Retinal pigment epithelial cell (primary cell): ENCODE measurements at regions not wholly inside any gene's neighbourhood (a gene's known extent, or its start where the extent isn't known, plus 50 kb on each side); places are given as distances from the start of the nearest gene placed in this dataset.

ENCODE experiments used
- DNase-seq: peaks from one replicate; pipeline ENCODE4 v3.0.0-alpha.2; 2010; ENCODE audit warnings: low read depth
- H3K4me3 ChIP-seq: 2 replicates; pipeline ENCODE4 v1.5.1; 2011; ENCODE audit warnings: mild to moderate bottlenecking, low read length, control low read depth, moderate library complexity
- CTCF ChIP-seq: conservative IDR thresholded peaks from 2 replicates; pipeline ENCODE4 v1.5.1; 2011; ENCODE audit warnings: low read depth, low read length, control low read depth, inconsistent platforms

- DNase-seq, result no peak
- H3K4me3 ChIP-seq, result no peak overlapping the region
- TF ChIP-seq CTCF, result no peak
Measured at GRCh38 chr7:125568799-125569198, 639.2 kb upstream of the POT1 start.

DNA sequence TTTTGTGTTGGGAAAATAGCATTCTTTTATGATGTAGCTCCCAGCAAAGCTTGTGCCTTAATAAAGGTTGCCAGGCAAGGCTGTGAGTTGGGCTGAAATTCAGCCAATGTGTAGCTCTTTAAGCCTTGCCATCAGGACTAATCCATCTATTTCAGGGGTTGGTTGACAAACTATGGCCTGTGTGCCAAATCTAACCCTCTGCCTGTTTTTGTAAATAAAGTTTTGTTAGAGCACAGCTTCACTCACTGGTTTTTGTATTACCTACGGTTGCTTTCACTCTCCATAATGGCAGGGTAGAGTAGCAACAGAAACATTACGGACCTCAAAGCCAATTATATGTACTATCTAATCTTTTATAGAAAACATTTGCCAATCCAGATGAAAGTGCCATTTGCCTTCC, 638.1 kb upstream of the POT1 start:
- TF ChIP-seq CTCF, result no peak
- H3K4me3 ChIP-seq, result no peak overlapping the region
- DNase-seq, result no peak

GRCh38 chr7:125563964-125564529, 634.4 kb upstream of the POT1 start:
- H3K4me3 ChIP-seq, result no peak overlapping the region
- DNase-seq, result no peak
- TF ChIP-seq CTCF, result no peak

GRCh38 chr7:125563557-125563956, 633.9 kb upstream of the POT1 start:
- no peak for TF ChIP-seq CTCF
- DNase-seq, result no peak
- no peak overlapping the region for H3K4me3 ChIP-seq

- no peak overlapping the region for H3K4me3 ChIP-seq
- DNase-seq, result no peak
- no peak for TF ChIP-seq CTCF
Measured at GRCh38 chr7:125561006-125561405, 631.4 kb upstream of the POT1 start.

DNA sequence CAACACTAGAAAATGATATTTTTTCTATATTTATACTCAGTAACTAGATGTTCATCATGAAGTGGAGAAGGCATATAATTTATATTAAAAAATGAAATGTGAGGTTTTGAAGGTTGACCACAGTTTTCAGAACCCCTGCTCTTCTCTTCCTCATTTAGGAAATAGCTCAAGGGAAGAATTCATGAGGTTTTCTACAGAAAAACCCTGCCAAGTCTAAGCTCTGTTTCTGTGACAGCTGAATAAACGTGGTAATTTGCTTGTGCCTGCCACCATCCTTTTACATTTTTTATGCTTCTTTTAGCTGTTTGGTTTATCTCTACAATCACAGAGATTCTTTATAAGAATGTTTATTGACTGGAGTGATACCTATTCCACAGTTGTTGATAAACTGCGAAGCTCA, 630.3 kb upstream of the POT1 start:
- no peak for TF ChIP-seq CTCF
- DNase-seq, result no peak
- no peak overlapping the region for H3K4me3 ChIP-seq

DNA sequence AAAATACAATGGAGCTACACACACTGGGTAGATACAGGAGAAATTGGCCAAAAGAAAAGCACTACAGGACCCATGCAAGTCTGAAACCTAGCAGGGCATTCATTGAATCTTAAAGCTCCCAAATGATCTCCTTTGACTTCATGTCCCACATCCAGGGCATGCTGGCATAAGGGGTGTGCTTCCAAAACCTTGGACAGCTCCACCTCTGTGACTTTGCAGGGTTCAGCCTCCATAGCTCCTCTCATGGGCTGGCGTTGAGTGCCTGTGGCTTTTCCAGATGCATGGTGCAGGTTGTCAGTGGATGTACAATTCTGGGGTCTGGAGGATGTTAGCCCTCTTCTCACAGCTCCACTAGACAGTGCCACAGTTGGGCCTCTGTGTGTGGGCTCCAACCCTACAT, 626.3 kb upstream of the POT1 start:
- no peak for TF ChIP-seq CTCF

More for the DNA sequence above, 626.3 kb upstream of the POT1 start:
- H3K4me3 ChIP-seq, result no peak overlapping the region
- DNase-seq, result no peak
